Activated B cell treated with CpG ODN at 0.5 μM for 24 hours (primary cell): ENCODE measurements at regions not wholly inside any gene's neighbourhood (a gene's known extent, or its start where the extent isn't known, plus 50 kb on each side); places are given as distances from the start of the nearest gene placed in this dataset.

ENCODE experiments used
- ATAC-seq: fragments of 200-7000 bp; cut with Tn5 transposase; one replicate; pipeline ENCODE4 v1.10.0; 2021; ENCODE audit warnings: low read depth, mild to moderate bottlenecking, moderate library complexity
- CTCF ChIA-PET: fragments of 350-600 bp; sonication (Branson Sonifier 250); formaldehyde crosslinking; loops from one replicate; lab custom pipeline; 2021; ENCODE audit warnings: antibody characterized with exemption; lab: Charles Lee
- POLR2A ChIA-PET: fragments of 350-600 bp; sonication (Branson Sonifier 250); formaldehyde crosslinking; loops from one replicate; lab custom pipeline; 2021; ENCODE audit warnings: antibody characterized with exemption; lab: Charles Lee
- DNase-seq: peaks from one replicate; pipeline ENCODE4 v3.0.0; 2022
- H3K27ac Mint-ChIP-seq: one replicate; pipeline ENCODE4 v1.8.0; 2020; ENCODE audit warnings: mixed read lengths
- H3K27me3 Mint-ChIP-seq: one replicate; pipeline ENCODE4 v1.8.0; 2021; ENCODE audit warnings: mixed read lengths
- H3K36me3 Mint-ChIP-seq: one replicate; pipeline ENCODE4 v1.8.0; 2021; ENCODE audit warnings: low read depth, mixed read lengths
- H3K4me1 Mint-ChIP-seq: one replicate; pipeline ENCODE4 v1.8.0; 2021; ENCODE audit warnings: mixed read lengths
- H3K4me3 Mint-ChIP-seq: one replicate; pipeline ENCODE4 v1.8.0; 2020; ENCODE audit warnings: mild to moderate bottlenecking, mixed read lengths
- H3K9me3 Mint-ChIP-seq: one replicate; pipeline ENCODE4 v1.8.0; 2020; ENCODE audit warnings: mixed read lengths
- CTCF ChIP-seq: fragments of 200-600 bp; IDR thresholded peaks from one replicate; pipeline ENCODE4 v1.8.0; 2022; ENCODE audit warnings: antibody characterized with exemption, mild to moderate bottlenecking
- intact Hi-C: fragments of 100-400 bp; cut with micrococcal nuclease; formaldehyde crosslinking; loops from one replicate; pipeline ENCODE4 v1.15.1; 2024

DNA sequence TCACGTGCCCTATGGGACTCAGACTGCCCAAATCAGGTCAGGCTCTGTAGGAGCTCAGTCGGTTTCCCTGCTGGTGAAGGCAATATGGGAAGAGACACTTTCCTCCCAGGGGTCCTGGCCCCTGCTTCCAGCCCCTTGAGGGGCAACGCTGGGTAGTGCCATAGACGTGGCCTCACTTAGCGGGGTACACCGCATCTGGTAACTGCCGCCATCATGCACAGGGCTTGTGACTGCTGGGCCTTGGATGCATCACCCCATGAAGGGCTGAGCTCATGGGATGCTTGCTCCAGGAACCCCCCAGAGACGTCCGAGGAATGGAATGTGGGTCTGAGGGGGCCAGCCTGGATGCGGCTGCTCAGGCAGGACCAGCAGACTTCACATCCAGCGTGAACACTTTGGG, 127.3 kb upstream of the HDAC4 start:
- H3K27ac Mint-ChIP-seq: no peak overlapping the region
- H3K4me3 Mint-ChIP-seq: no peak overlapping the region
- DNase-seq: no peak
- POLR2A ChIA-PET: no interaction called here
- H3K4me1 Mint-ChIP-seq: no peaks in the 10 kb centered on the region
- no peak for TF ChIP-seq CTCF
- intact Hi-C loops: no loop called here
- peaks cover 3% of the 10 kb centered on the region for H3K27me3 Mint-ChIP-seq
- no peak for ATAC-seq
- CTCF ChIA-PET: no interaction called here
- peaks cover 2% of the 10 kb centered on the region for H3K9me3 Mint-ChIP-seq
- H3K36me3 Mint-ChIP-seq: no peaks in the 10 kb centered on the region

DNA sequence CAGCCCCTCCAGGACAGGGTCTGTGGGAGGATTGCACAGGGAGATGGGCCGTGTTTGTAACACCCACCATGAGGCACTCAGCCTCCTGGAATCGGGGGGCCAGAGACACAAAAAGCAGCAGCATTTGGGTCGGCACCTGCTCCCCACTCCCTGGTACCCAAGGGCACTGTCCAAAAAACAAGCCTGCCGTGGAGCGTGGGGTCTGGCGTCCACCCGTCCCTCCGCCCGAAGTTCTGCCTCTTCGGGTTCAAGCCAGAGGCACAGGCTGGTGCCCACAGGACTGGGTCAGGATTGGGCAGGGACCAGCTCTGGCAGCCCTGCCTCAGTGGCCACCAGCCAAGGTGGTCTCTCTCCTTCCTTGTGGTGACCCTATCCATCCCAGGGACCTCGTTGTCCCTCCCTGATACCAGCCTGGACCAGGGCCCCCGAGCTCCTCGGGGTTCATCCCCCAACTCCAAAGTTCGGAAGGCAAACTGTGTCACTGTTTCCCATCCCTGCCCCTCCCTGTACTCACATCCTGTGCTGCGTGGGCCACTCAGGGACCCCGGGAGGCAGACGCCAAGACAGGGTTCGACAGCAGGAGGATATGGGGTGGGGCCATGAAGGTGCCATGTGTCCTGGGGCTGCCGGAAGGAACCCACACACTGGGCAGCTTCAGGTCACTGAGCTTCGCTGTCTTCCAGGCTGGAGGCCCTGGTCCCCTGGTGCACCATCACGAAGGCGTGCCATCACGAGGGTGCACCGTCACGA, 126.0 kb upstream of the HDAC4 start:
- no peak for DNase-seq
- CTCF ChIA-PET: no interaction called here
- Mint-ChIP-seq H3K27me3 (peaks cover 3% of the 10 kb centered on the region), H3K9me3 (peaks cover 2% of the 10 kb centered on the region), H3K4me3 (no peak overlapping the region), H3K36me3 (no peaks in the 10 kb centered on the region), H3K27ac (no peak overlapping the region), H3K4me1 (no peaks in the 10 kb centered on the region)
- no peak for TF ChIP-seq CTCF
- POLR2A ChIA-PET: no interaction called here
- no peak for ATAC-seq
- intact Hi-C loops: no loop called here

DNA sequence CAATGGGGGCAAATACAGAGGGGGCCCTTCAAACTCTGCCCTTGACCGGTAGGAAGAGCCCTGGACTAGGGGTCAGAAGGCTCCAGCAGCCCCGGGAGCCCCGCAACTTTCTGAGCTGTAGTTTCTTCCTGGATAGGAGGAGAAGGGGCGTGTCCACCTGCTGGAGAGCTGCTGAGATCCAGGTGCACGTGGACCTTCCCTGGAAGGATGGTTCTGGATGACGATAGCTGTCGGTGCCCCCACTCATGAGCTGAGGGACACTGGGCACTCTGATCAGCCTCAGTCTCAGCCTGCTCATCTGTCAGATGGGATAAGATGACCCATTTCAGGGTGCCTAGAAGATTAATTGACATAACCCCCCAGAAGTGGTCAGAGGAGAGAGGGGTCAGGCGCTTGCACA, 125.2 kb upstream of the HDAC4 start:
- CTCF ChIA-PET: no interaction called here
- POLR2A ChIA-PET: no interaction called here
- Mint-ChIP-seq H3K4me1 (no peaks in the 10 kb centered on the region), H3K27ac (no peak overlapping the region), H3K36me3 (no peaks in the 10 kb centered on the region), H3K9me3 (peaks cover 2% of the 10 kb centered on the region), H3K27me3 (peaks cover 3% of the 10 kb centered on the region), H3K4me3 (no peak overlapping the region)
- intact Hi-C loops: no loop called here
- ATAC-seq: no peak
- no peak for DNase-seq
- no peak for TF ChIP-seq CTCF

DNA sequence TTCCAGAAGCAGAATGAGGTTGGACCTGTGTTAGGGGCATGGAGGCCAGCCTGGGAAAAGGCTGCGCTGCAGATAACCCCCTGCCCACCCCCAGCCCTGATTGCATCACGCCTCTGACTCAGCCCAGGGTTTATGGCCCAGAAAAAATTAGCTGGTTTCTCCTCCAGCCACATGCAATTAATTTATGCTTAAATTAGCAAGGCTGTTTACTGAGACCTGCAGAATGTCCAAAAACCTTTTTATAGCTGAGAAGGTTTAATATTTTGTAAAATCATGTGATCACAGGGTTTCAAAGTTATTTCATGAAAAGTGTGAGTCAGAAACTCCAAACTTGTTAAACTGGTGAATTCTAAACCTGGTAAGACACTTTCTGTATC, 123.1 kb upstream of the HDAC4 start:
- H3K27me3 Mint-ChIP-seq: no peaks in the 10 kb centered on the region
- no peak overlapping the region for H3K27ac Mint-ChIP-seq
- no peak for ATAC-seq
- no peaks in the 10 kb centered on the region for H3K4me1 Mint-ChIP-seq
- intact Hi-C loops: no loop called here
- no peak for TF ChIP-seq CTCF
- no peaks in the 10 kb centered on the region for H3K36me3 Mint-ChIP-seq
- H3K4me3 Mint-ChIP-seq: no peak overlapping the region
- ChIA-PET CTCF (no interaction called here), POLR2A (no interaction called here)
- no peak for DNase-seq
- H3K9me3 Mint-ChIP-seq: no peaks in the 10 kb centered on the region

GRCh38 chr2:239523147-239523953, 122.5 kb upstream of the HDAC4 start:
- no peak for DNase-seq
- no peaks in the 10 kb centered on the region for H3K4me1 Mint-ChIP-seq
- no peaks in the 10 kb centered on the region for H3K36me3 Mint-ChIP-seq
- H3K27me3 Mint-ChIP-seq: no peaks in the 10 kb centered on the region
- CTCF ChIA-PET: no interaction called here
- no peak for ATAC-seq
- no peak overlapping the region for H3K4me3 Mint-ChIP-seq
- H3K9me3 Mint-ChIP-seq: no peaks in the 10 kb centered on the region
- no peak for TF ChIP-seq CTCF
- intact Hi-C loops: no loop called here
- no peak overlapping the region for H3K27ac Mint-ChIP-seq
- POLR2A ChIA-PET: no interaction called here
